ENCODE measurements at regions not wholly inside any gene's neighbourhood (a gene's known extent, or its start where the extent isn't known, plus 50 kb on each side); places are given as distances from the start of the nearest gene placed in this dataset.

DNA sequence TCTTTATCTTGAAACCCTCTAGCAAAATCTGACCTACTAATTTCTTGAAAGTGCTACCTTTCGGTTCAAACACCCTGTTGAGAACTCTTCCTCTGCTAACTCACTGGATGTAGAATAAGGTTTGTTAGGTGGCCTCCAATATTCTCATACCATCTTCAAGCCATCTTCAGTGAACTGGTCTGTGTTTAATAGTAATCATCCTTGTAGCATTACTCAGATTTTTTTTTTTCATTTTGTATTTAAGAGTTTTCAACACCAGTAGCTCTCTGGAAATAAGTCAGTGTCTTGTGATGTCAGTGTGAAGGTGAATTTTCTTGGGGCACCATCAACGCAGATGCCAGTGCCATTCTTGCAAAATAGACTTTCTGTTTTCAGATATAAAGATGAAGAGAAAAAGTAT lies 140.6 kb upstream of the AHI1 start:
- H3K27me3 ChIP-seq, result no peaks in the 10 kb centered on the region
- H3K27ac ChIP-seq, result no peak overlapping the region
- H3K4me3 ChIP-seq, result no peak overlapping the region
- no peak for DNase-seq
- no peak for TF ChIP-seq POLR2A (IDR thresholded peaks at IDR 0.05)
- TF ChIP-seq, protein P1, sequence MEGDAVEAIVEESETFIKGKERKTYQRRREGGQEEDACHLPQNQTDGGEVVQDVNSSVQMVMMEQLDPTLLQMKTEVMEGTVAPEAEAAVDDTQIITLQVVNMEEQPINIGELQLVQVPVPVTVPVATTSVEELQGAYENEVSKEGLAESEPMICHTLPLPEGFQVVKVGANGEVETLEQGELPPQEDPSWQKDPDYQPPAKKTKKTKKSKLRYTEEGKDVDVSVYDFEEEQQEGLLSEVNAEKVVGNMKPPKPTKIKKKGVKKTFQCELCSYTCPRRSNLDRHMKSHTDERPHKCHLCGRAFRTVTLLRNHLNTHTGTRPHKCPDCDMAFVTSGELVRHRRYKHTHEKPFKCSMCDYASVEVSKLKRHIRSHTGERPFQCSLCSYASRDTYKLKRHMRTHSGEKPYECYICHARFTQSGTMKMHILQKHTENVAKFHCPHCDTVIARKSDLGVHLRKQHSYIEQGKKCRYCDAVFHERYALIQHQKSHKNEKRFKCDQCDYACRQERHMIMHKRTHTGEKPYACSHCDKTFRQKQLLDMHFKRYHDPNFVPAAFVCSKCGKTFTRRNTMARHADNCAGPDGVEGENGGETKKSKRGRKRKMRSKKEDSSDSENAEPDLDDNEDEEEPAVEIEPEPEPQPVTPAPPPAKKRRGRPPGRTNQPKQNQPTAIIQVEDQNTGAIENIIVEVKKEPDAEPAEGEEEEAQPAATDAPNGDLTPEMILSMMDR (IDR thresholded peaks at IDR 0.05), result no peak
- TF ChIP-seq POLR2AphosphoS5 (IDR thresholded peaks at IDR 0.05), result no peak
- no peak for TF ChIP-seq EP300 (IDR thresholded peaks at IDR 0.05)
- no peaks in the 10 kb centered on the region for H3K9me3 ChIP-seq
- no peaks in the 10 kb centered on the region for H3K4me1 ChIP-seq
- H3K36me3 ChIP-seq, result no peaks in the 10 kb centered on the region
- WGBS, 5 donors, result 83 to 95% (median 91%) methylated on average over 2 of the region's 2 CpGs
- intact Hi-C loops (cut with DNase I; ENCODE audit: low total_unique reads), result no loop called here

DNA sequence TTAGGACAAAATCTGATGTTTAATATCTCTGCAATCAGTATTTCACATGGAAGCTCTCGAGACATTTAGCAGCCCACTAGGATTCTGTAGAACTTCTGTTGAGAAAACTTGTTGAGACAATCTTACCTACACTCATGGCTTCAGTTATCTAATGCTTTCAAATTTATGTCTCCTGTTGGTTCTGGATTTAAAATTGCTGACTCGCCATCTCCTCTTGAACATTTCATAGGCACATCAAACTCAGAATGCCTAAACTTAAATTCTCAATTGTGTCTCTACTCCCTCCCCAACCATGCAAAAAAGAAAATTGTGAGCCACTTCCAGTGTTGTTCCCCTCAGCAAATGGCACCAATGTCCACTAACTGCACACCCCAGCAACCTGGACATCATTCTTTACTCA lies 142.5 kb upstream of the AHI1 start:
- no peak overlapping the region for H3K27ac ChIP-seq
- H3K4me1 ChIP-seq, result no peaks in the 10 kb centered on the region
- H3K4me3 ChIP-seq, result no peak overlapping the region
- no peak for DNase-seq
- no peak for TF ChIP-seq POLR2A (IDR thresholded peaks at IDR 0.05)
- TF ChIP-seq, protein P1 (IDR thresholded peaks at IDR 0.05), result no peak
- H3K36me3 ChIP-seq, result no peaks in the 10 kb centered on the region
- H3K9me3 ChIP-seq, result no peaks in the 10 kb centered on the region
- no peaks in the 10 kb centered on the region for H3K27me3 ChIP-seq
- WGBS, 5 donors, result 91 to 98% (median 95%) methylated on average over 2 of the region's 2 CpGs
- intact Hi-C loops (cut with DNase I; ENCODE audit: low total_unique reads), result no loop called here

- WGBS, 5 donors, result 41 to 60% (median 58%) methylated on average over 3 of the region's 3 CpGs
- intact Hi-C loops (cut with DNase I; ENCODE audit: low total_unique reads), result no loop called here
- no peak overlapping the region for H3K27ac ChIP-seq
These were observed 143.0 kb upstream of the AHI1 start for GRCh38 chr6:135640449-135641111.

GRCh38 chr6:135642912-135643311 lies 145.4 kb upstream of the AHI1 start:
- no peak for DNase-seq
- Histone ChIP-seq H3K9me3 (no peaks in the 10 kb centered on the region), H3K27ac (no peak overlapping the region), H3K4me3 (no peak overlapping the region), H3K36me3 (no peaks in the 10 kb centered on the region), H3K4me1 (no peaks in the 10 kb centered on the region), H3K27me3 (no peaks in the 10 kb centered on the region)
- 91 to 96% (median 92%) methylated on average over 3 of the region's 3 CpGs for WGBS, 5 donors
- intact Hi-C loops (cut with DNase I; ENCODE audit: low total_unique reads), result no loop called here
- TF ChIP-seq EP300 (IDR thresholded peaks at IDR 0.05) (no peak), POLR2AphosphoS5 (IDR thresholded peaks at IDR 0.05) (no peak), POLR2A (IDR thresholded peaks at IDR 0.05) (no peak)
- TF ChIP-seq, protein P1 (IDR thresholded peaks at IDR 0.05), result no peak

More at GRCh38 chr6:135640449-135641111, 143.0 kb upstream of the AHI1 start:
- Histone ChIP-seq H3K4me1 (no peaks in the 10 kb centered on the region), H3K36me3 (no peaks in the 10 kb centered on the region), H3K27me3 (no peaks in the 10 kb centered on the region), H3K4me3 (no peak overlapping the region), H3K9me3 (no peaks in the 10 kb centered on the region)
- DNase-seq, result no peak
- TF ChIP-seq POLR2A (IDR thresholded peaks at IDR 0.05) (no peak), EP300 (IDR thresholded peaks at IDR 0.05) (no peak)

DNA sequence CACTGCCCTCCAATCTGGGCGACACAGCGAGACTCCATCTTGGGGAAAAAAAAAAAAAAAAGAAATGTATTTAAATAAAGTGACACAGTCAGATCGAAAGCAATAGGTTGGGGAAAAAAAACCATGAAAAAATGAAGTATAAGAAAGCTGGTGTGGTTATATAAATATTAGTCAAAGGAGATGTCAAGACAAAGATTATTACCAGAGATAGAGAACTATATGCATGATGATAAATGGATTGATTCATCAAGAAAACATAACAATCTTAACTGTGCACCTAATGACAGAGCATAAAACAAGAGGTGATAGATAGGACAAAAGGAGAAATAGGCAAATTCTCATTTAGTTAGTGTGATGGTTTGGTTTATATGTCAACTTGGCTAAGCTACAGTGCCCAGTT lies 146.9 kb upstream of the AHI1 start:
- Histone ChIP-seq H3K27ac (no peak overlapping the region), H3K27me3 (no peaks in the 10 kb centered on the region), H3K9me3 (peaks cover 0 to 3% (median 0%) of the 10 kb centered on the region in 4 donors), H3K4me3 (no peak overlapping the region), H3K4me1 (no peaks in the 10 kb centered on the region), H3K36me3 (no peaks in the 10 kb centered on the region)
- DNase-seq, result no peak
- intact Hi-C loops (cut with DNase I; ENCODE audit: low total_unique reads), result no loop called here
- 58 to 93% (median 87%) methylated on average over 3 of the region's 3 CpGs for WGBS, 5 donors
- TF ChIP-seq POLR2A (IDR thresholded peaks at IDR 0.05) (no peak), POLR2AphosphoS5 (IDR thresholded peaks at IDR 0.05) (no peak), EP300 (IDR thresholded peaks at IDR 0.05) (no peak)
- TF ChIP-seq, protein P1 (IDR thresholded peaks at IDR 0.05), result no peak
